Skeletal muscle tissue (tissue), 3 donors: ENCODE measurements at regions not wholly inside any gene's neighbourhood (a gene's known extent, or its start where the extent isn't known, plus 50 kb on each side); places are given as distances from the start of the nearest gene placed in this dataset.
"Not testable (repeated sequence)": the region's sequence is repeated elsewhere in the genome, so short reads cannot be mapped to it uniquely, and the experiment has no call there.

Experiments used
- H3K27ac ChIP-seq: one replicate; pipeline ENCODE4 v1.7.0; 2013; ENCODE audit warnings: mild to moderate bottlenecking, low read depth, low read length, inconsistent platforms
- H3K27me3 ChIP-seq, 3 donors: one replicate each; pipeline ENCODE4 v1.7.0; 2013; ENCODE audit warnings: low read length in 3 of 3; ENCODE audit not compliant: control insufficient read depth in 3 of 3, insufficient read depth in 3 of 3
- H3K36me3 ChIP-seq, 3 donors: one replicate each; pipeline ENCODE4 v1.7.0; 2013; ENCODE audit warnings: low read length in 3 of 3; ENCODE audit not compliant: control insufficient read depth in 3 of 3, insufficient read depth in 3 of 3
- H3K4me1 ChIP-seq, 3 donors: one replicate each; pipeline ENCODE4 v1.7.0; 2013; ENCODE audit warnings: low read length in 3 of 3, mild to moderate bottlenecking in 3 of 3; ENCODE audit not compliant: control insufficient read depth in 3 of 3, insufficient read depth in 3 of 3
- H3K4me3 ChIP-seq, 3 donors: one replicate each; pipeline ENCODE4 v1.7.0; 2013; ENCODE audit warnings: low read length in 3 of 3
- H3K9ac ChIP-seq, 3 donors: one replicate each; pipeline ENCODE4 v1.7.0; 2013; ENCODE audit warnings: low read length in 3 of 3, mild to moderate bottlenecking in 3 of 3, moderate library complexity in 2 of 3, low read depth in 1 of 3
- H3K9me3 ChIP-seq, 3 donors: one replicate each; pipeline ENCODE4 v1.7.0; 2013; ENCODE audit warnings: low read length in 3 of 3; ENCODE audit not compliant: control insufficient read depth in 3 of 3
- donor health status: Osteomylitis.

DNA sequence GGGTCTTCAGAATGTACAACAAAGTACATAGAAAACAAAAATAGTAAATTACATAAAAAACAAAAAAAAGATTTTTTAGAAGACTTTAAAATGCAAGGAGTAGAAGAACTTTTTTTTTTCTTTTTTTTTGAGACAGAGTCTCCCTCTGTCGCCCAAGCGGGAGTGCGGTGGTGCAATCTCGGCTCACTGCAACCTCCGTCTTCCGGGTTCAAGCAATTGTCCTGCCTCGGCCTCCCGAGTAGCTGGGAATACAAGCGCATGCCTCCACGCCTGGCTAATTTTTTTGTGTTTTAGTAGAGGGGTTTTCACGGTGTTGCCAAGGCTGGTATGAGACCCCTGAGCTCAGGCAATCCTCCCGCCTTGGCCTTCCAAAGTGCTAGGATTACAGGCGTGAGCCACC lies 104.5 kb upstream of the ZC3H15 start:
- no peaks in the 10 kb centered on the region for H3K4me1 ChIP-seq
- no peaks in the 10 kb centered on the region for H3K36me3 ChIP-seq

DNA sequence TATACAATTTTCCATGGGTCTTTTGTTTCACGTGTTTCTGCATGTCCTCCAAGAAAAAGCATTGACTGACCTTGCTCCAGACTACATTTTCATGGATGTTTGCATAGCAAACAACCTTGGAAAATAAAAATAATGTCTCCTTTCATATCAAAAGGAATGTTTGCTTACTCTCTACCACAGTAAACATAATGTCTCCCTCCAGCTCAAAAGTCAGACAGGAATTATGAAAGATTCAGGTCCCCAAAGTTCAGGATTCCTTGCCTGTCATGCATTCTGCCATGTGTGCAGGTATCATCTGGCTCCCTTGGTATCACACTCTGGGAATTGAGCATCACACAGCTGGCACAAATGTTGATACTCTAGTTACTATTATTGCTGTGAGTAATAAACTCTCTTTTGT lies 103.1 kb upstream of the ZC3H15 start:
- Histone ChIP-seq H3K9ac (no peak overlapping the region), H3K27ac (no peak overlapping the region), H3K4me3 (no peak overlapping the region), H3K9me3 (peaks cover 0 to 3% (median 3%) of the 10 kb centered on the region in 3 donors), H3K4me1 (no peaks in the 10 kb centered on the region), H3K36me3 (no peaks in the 10 kb centered on the region), H3K27me3 (no peaks in the 10 kb centered on the region)

More for the DNA sequence above, 104.5 kb upstream of the ZC3H15 start:
- Histone ChIP-seq H3K9me3 (peaks cover 0 to 3% (median 0%) of the 10 kb centered on the region in 3 donors), H3K27me3 (no peaks in the 10 kb centered on the region), H3K27ac (no peak overlapping the region), H3K9ac (no peak overlapping the region), H3K4me3 (no peak overlapping the region)

GRCh38 chr2:186384226-186384625 lies 101.8 kb upstream of the ZC3H15 start:
- no peaks in the 10 kb centered on the region for H3K4me1 ChIP-seq
- no peaks in the 10 kb centered on the region for H3K36me3 ChIP-seq
- no peaks in the 10 kb centered on the region for H3K27me3 ChIP-seq
- H3K9me3 ChIP-seq, result peaks cover 0 to 3% (median 3%) of the 10 kb centered on the region in 3 donors
- H3K27ac ChIP-seq, result no peak overlapping the region
- H3K4me3 ChIP-seq, result no peak overlapping the region
- H3K9ac ChIP-seq, result no peak overlapping the region

DNA sequence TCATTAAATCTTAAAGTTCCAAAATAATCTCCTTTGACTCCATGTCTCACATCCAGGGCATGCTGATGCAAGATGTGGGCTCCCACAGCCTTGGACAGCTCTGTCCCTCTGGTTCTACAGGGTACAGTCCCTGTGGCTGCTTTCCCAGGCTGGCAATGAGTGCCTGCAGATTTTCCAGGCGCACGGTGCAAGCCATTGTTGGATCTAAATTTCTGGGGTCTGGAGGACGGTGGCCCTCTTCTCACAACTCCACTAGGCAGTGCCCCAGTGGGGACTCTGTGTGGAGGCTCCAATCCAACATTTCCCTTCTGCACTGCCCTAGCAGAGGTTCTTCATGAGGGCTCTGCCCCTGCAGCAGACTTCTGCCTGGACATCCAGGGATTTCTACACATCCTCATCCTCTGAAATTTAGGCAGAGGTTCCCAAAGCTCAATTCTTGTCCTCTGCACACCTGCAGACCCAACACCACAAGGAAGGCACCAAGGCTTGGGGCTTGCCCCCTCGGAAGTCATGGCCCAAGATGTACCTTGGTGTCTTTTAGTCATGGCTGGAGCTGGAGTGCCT lies 100.3 kb upstream of the ZC3H15 start:
- H3K9me3 ChIP-seq, H3K4me3 ChIP-seq, H3K27me3 ChIP-seq, H3K9ac ChIP-seq, H3K4me1 ChIP-seq, H3K36me3 ChIP-seq, H3K27ac ChIP-seq: not testable (repeated sequence)

DNA sequence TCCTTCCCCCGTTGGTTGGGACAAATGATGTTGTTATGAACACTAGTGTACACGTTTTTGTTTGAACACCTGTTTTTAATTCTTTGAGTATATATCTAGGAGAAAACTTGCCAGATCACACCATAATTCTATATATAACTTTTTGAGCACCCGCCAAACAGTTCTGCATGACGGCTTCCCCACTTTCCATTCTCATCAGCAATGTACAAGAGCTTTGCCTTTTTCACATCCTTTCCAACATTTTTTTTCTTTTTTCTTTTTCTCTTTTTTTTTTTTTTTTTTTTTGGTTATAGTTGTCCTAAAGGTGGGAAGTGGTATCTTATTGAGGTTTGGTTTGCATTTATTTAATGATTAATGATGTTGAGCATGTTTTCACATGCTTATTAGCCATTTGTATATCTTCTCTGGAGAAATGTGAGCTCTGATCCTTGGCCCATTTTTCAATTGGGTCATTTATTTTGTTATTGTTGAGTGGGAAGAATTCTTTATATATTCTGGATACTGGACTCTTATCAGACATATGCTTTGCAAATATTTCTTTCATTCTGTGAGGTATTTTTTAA lies 86.9 kb upstream of the ZC3H15 start:
- H3K9ac ChIP-seq, result no peak overlapping the region
- H3K4me3 ChIP-seq, result no peak overlapping the region
- H3K4me1 ChIP-seq, result no peaks in the 10 kb centered on the region
- no peaks in the 10 kb centered on the region for H3K27me3 ChIP-seq
- no peaks in the 10 kb centered on the region for H3K36me3 ChIP-seq
- no peaks in the 10 kb centered on the region for H3K9me3 ChIP-seq
- no peak overlapping the region for H3K27ac ChIP-seq

- H3K27ac ChIP-seq, result no peak overlapping the region
These were observed 80.2 kb upstream of the ZC3H15 start for GRCh38 chr2:186405842-186406241.

GRCh38 chr2:186407611-186408010 lies 78.4 kb upstream of the ZC3H15 start:
- Histone ChIP-seq H3K27ac (no peak overlapping the region), H3K4me1 (no peaks in the 10 kb centered on the region), H3K4me3 (no peak overlapping the region), H3K27me3 (no peaks in the 10 kb centered on the region), H3K36me3 (no peaks in the 10 kb centered on the region), H3K9me3 (no peaks in the 10 kb centered on the region), H3K9ac (no peak overlapping the region)

More at GRCh38 chr2:186405842-186406241, 80.2 kb upstream of the ZC3H15 start:
- no peaks in the 10 kb centered on the region for H3K4me1 ChIP-seq
- no peaks in the 10 kb centered on the region for H3K36me3 ChIP-seq
- H3K27me3 ChIP-seq, result no peaks in the 10 kb centered on the region
- no peaks in the 10 kb centered on the region for H3K9me3 ChIP-seq
- H3K9ac ChIP-seq, result no peak overlapping the region
- no peak overlapping the region for H3K4me3 ChIP-seq

- no peak overlapping the region for H3K9ac ChIP-seq
- no peaks in the 10 kb centered on the region for H3K27me3 ChIP-seq
- no peaks in the 10 kb centered on the region for H3K9me3 ChIP-seq
- no peak overlapping the region for H3K4me3 ChIP-seq
- no peaks in the 10 kb centered on the region for H3K4me1 ChIP-seq
- H3K27ac ChIP-seq, result no peak overlapping the region
- H3K36me3 ChIP-seq, result no peaks in the 10 kb centered on the region
These were observed 75.3 kb upstream of the ZC3H15 start for GRCh38 chr2:186410802-186411201.

DNA sequence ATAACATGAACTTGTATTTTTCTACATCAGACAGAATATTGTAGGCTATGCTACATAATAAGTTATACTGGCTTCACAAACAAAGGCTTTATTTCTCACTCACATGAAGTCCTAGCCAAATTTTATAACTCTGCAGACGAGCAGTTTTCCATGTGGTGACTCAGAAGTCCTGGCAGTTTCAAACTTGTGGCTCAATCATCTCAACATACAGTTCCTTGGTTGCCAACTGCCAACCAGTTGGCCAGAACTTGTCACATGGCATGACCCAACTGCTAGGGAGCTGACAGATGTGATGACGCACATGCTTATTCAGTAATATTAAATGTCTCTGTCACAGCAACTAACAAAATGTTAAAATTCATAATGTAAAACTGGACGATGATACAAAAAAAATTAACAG lies 63.8 kb upstream of the ZC3H15 start:
- Histone ChIP-seq H3K4me3 (no peak overlapping the region), H3K27me3 (no peaks in the 10 kb centered on the region), H3K27ac (peak overlapping the region; percentile 9), H3K9ac (no peak overlapping the region), H3K4me1 (no peaks in the 10 kb centered on the region), H3K9me3 (no peaks in the 10 kb centered on the region), H3K36me3 (no peaks in the 10 kb centered on the region)

DNA sequence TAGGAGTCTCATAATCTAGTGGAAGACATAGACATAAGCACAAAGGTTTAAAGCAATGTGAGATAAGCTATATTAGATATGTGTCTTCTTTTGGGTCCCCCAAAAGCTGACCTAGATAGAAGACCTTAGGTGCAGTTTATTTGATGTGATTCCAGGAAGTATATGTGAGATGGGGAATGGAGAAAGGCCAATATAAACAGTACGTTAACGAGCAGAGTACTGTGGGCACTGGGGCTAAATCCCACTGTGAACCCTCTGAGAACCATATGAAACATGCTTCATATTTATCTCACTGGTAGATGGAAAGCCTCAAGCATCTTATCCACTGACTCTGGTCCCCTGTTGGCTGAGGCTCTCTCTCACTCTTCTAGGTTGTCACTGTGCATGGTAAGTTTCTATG lies 62.6 kb upstream of the ZC3H15 start:
- no peaks in the 10 kb centered on the region for H3K27me3 ChIP-seq

More for the DNA sequence above, 62.6 kb upstream of the ZC3H15 start:
- Histone ChIP-seq H3K4me1 (no peaks in the 10 kb centered on the region), H3K27ac (no peak overlapping the region), H3K4me3 (no peak overlapping the region), H3K36me3 (no peaks in the 10 kb centered on the region), H3K9me3 (no peaks in the 10 kb centered on the region), H3K9ac (no peak overlapping the region)
